NCI-H2196 (cell line): ENCODE measurements at regions not wholly inside any gene's neighbourhood (a gene's known extent, or its start where the extent isn't known, plus 50 kb on each side); places are given as distances from the start of the nearest gene placed in this dataset.

Source experiments
- DNase-seq: peaks from one replicate; lab custom pipeline; 2025; ENCODE audit not compliant: unreplicated experiment; lab: John Stamatoyannopoulos, UW

- DNase-seq, result no peak
Measured at GRCh38 chr1:200319148-200319547, 90.7 kb downstream of the ZNF281 start.

DNA sequence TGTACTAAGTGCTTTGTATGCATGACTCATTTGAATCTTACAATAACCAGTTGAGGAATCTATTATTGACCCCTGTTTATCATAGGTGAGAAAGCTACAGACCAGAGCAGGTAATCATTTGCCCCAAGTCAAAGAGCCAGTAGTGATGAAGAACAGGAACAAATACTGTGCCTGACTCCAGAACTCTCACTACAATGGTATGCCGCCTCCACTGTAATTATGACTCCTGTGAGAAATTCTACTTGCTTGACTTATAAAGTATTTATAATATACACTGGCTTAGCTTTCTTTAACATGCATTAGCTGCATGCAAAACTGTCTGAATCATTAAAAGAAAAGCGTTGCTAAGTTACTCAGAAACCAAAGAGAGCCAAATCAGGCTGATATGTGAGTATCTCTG is 92.6 kb downstream of the ZNF281 start:
- no peak for DNase-seq

GRCh38 chr1:200316148-200316803 is 93.6 kb downstream of the ZNF281 start:
- DNase-seq, result no peak

DNA sequence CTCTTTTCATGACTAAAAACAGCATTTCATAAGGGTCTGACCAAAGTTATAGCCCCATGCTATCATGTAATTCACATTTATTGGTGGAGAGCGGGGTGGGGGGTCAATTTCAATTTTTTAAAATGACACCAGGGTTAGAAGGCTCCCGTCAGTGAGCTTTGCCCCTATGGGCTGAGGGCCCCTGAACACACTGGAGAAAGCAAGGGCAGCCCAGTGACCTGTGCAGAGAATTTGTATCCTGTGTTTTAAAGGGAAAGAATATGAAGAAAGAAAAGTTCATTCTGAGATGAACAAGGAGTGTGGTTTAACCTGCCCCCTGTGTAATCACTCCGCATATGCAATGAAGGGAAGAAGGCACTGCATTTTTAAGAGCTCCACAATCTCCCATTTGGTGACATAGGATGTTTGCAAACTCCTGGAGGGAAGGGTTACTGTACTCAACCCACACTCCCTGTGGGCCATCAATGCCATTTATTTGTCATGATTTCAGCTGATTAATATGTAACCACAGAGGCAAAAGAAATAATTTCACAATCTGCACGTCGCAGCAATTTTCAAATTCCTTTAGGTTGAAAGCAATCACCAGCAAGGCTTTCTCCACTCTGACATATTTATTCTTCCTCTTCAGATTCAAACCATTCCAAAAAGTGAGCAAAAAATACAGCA is 95.6 kb downstream of the ZNF281 start:
- DNase-seq, result no peak

DNA sequence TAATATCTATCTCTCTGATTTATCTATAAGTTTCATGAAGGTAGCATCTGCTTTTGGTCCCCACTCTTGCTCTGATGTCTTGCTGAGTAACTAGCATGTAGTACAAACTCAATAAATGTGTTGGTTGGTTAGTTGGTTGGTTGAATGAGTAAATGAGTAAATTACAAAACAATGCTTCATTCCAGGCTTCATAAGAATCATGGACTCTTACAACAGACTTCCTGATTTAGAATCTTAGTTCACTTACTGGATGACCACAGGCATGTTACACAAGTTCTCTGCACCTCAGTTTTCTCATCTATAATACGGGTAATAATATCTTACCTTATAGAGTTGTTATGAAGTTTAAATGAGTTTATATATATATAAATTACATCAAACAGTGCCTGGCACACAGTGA is 98.6 kb downstream of the ZNF281 start:
- DNase-seq, result no peak

DNA sequence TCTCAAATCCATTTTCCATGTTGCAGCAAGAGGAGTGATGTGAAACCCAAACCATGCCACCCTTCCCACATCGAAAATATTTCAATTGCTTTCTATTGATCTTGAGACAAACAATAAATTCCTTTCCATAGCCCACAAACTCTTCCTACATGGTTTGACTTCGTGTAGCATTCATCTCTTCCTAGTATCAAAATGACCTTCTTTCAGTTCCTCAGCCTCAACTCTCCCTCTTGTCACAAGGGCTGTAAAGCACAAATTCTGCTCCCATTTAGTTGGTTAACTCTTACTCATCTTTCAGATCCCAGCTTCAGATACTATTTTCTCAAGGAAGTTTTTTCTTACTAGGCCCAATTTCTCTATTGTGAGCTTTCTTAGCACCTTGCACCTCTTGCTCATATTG is 99.0 kb downstream of the ZNF281 start:
- DNase-seq, result no peak

- no peak for DNase-seq
Measured at GRCh38 chr1:200307755-200308066, 102.1 kb downstream of the ZNF281 start.

DNA sequence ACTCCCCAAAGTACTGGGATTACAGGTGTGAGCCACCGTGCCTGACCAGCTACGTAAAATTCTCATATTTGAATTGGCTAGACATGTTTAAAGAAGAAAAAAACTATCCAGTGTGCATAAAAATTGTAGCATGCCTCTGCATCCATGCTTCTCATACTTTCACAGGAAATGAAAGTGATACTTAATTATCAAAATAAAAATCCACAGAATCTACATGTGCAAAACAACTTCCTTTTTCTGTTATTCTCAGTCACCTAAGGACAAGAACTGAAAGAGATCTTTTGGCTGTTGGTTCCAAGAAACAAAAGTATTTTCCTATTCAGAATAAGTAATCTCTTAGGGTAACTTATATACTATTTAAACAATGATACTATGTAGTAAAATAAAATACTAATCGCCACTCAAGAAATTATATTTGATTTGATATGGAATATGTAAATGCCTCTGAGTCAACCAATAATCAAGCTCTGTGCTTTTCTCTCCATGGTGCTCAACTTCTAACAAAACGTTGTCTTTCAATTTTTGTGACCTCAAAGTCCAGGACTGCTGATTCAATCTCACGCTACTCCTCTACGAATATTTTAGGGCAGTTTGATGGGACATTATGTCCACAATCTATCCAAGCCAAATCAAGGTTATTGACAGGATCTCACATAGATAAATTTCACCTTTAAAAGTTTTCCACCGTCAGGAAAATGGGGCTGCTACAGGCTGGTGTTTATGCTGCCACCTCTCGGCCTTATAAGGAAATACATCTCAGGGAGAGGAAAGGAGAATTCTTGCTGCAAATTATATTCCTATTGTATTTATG is 102.7 kb downstream of the ZNF281 start:
- DNase-seq, result peak; percentile 11

- DNase-seq, result no peak
Measured at GRCh38 chr1:200305806-200306205, 104.0 kb downstream of the ZNF281 start.

GRCh38 chr1:200304171-200304570 is 105.7 kb downstream of the ZNF281 start:
- no peak for DNase-seq

DNA sequence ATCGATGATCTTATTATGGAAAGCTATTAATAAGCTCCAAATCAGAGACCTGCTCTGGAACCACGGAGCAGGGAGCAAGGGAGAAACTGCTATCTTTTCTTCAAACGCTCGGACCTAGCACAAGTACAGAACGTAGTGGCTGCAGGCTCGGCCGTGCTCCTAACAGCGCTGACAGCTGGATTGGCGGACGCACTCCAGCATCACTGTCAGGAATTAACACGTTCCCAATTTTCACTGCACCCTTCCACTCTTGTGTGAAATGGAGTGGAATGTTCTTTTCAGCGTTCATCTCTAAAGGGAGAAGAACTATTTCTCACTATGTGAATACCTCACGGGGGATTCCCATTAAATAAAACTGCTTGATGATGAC is 106.9 kb downstream of the ZNF281 start:
- DNase-seq, result no peak

- DNase-seq, result no peak
Measured at GRCh38 chr1:200302192-200302920, 107.5 kb downstream of the ZNF281 start.

GRCh38 chr1:200301152-200301551 is 108.7 kb downstream of the ZNF281 start:
- DNase-seq, result no peak

DNA sequence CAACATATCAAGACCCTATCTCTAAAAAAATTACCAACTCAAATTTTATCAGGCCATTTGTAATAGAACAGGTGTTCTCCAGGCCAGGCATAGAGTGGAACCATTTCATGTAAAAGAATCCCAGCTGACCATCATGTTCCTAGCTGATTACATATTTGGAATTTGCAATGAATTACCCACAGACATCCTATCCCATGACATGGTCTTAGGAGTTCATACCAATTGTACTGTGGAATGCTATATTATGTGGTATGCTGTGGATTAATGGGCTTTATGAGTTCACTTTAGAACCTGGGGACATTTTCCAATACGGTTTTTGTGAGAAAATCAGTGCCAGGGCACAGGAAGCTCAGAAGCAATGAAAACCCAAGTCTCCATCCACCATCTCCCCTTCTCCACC is 110.3 kb downstream of the ZNF281 start:
- DNase-seq, result no peak

GRCh38 chr1:200298242-200298641 is 111.6 kb downstream of the ZNF281 start:
- no peak for DNase-seq

- DNase-seq, result no peak
Measured at GRCh38 chr1:200296091-200296661, 113.7 kb downstream of the ZNF281 start.

GRCh38 chr1:200294241-200294640 is 115.6 kb downstream of the ZNF281 start:
- no peak for DNase-seq

DNA sequence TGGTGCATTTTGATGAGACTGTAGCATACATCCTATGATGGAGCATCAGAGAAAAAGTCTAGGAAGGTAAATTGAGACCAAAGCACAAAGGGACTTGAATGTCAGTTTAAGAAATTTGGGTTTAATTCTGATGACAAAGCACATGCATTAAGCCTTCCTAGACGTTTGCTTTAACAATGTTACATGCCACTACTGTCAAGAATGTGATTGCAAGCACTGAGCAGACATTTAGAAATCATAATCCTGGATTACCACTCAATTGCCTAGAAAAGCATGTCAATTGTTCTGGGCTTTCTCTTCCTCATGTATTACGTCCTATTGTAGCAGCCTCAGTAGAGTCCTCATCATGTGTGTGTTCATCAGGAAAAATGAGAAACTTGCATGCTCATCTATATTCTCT is 117.1 kb downstream of the ZNF281 start:
- no peak for DNase-seq

DNA sequence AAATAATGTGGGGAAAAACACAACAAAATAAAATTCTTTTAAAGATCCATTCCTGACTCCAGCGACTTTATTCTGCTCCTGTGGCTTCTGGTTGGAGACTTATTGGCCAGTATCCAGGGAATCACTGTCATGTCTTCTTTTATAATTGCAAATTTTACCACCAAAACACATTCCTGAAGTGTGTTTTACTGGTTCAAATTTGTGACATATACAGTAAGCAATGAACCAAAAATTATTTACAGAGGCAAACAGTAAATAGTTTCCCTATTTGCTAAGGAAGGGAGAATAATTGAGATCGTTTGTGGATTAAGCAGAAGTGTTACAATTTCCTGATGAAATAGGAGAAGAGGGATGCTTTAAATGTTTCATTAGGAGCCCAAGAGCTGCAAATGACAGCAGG is 118.7 kb downstream of the ZNF281 start:
- DNase-seq, result no peak

DNA sequence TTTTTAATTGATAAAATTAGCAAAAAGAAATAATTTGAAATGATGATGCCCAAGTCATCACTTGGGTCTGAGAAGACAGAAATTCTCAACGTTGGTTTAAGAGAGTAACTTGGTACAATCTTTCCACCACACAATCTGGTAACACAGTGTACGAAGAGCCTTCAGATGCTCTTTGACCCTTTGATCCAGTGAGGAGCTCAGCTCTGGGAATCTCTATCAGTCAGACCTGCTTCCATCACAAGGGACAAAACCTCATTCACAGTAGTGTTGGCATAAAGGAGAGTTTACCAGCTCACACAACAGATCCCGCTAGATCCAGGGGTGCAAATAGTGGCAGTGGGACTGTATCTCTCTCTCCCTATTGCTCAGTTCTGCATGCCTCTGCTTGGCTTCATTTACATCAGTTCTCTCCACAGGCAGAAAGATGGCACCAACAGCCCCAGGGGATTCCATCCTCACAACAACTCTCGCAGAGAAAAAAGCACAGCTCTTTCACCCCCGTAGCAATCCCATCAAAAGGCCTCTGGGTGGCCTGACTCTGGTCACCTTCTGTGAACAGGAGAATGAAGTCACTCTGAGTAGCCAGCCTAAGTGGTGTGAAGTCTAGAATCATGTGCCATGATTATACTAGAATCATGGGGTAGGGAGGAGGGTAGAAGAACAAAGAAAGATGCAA is 119.7 kb downstream of the ZNF281 start:
- no peak for DNase-seq

DNA sequence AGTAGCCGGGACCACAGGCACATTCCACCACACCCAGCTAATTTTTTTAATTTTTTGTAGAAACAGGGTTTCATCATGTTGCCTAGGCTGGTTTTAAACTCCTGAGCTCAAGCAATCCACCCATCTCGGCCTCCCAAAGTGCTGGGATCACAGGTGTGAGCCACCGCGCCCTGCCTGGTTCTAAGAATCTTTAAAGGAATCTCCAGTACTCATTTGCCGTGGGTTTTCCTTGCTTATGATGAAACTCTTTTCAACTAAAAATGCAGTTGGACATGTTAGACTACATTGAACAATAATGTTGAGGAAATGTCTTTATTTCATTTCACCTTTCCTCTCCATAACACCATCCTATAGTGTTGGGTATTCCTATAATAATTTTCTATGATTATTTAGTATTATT is 121.6 kb downstream of the ZNF281 start:
- no peak for DNase-seq
